GM21619 (cell line): ENCODE measurements at regions not wholly inside any gene's neighbourhood (a gene's known extent, or its start where the extent isn't known, plus 50 kb on each side); places are given as distances from the start of the nearest gene placed in this dataset.

Experiments
- ATAC-seq: cut with Tn5 transposase; IDR thresholded peaks from one replicate; pipeline ENCODE4 v1.9.1; 2021; ENCODE audit not compliant: unreplicated experiment

DNA sequence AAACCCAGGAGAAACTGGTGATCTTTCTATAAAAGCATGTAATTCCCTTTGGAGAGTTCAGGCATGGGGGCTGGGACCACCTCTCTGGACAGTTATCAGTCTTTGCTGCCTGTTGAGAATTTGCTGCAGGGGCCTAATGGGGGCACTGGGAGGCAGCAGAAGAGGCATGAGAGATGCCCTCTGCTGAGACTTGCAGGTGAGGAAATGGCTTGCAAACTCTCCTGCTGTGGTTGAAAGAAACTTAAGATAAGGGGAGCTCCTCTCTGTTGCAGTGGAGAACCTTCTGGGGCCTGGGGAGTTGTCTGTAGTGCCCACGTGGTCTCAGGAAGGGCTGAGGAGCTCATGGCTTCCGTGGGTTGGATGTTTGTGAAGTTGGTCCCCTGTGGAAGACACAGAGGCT, 301.1 kb upstream of the FOXF1 start:
- no peak for ATAC-seq

DNA sequence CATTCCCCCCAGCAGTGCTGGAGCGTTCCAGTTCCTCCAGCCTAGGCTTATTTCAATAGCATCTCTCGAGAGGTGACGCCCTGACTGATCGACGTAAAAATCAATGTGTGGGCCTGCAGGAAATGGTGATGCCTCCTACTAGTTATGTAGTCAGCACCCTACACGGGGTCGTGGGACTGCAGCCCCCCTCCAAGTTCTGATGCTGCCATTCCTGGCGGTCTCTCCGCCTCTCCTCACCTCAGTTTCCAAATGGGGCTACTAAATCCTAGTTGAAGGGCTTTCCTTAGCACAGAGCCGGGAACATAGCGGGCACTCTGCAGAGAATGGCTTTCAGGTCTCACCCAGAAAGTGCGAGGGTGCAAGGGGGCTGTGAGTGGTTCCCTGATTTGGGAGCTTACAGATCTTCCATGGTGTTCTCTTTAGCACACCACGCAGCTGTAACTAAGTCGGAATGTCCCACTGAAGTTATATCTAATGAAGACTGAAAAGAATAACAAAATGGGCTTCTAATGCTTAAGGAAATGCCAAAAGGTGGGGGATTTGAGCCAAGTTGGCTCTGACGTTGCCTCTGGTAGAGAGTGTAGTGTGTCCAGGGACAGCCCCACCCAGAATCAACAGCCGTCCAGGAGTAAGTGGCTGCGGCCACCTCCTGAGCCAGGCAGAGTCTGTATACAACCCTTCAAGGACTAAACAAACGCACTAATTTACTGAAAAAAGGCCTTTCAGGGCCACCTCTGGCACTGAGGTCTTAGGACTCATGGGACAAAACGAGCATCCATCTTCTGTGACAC, 299.7 kb upstream of the FOXF1 start:
- no peak for ATAC-seq

- no peak for ATAC-seq
These were observed 299.1 kb upstream of the FOXF1 start for GRCh38 chr16:86211265-86211664.

DNA sequence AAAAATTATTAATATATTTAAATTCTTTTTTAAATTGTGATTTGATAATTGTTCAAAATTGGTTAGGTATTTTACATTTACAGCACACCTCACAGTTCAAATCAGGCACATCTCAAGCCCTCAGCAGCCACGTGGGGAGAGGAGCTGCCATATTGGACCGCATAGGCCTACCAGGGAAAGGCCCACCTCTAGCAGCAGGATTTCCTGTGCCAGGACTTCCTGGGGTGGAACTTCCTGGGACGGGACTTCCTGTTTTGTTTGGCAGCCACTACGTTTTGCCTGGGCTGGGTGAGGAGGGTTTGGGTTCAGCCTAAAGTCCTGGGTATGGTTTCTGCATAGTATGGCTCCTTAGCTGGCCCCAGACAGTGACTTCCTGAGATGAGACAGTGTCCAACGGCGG, 298.5 kb upstream of the FOXF1 start:
- no peak for ATAC-seq

- no peak for ATAC-seq
These were observed 297.5 kb upstream of the FOXF1 start for GRCh38 chr16:86212706-86213436.

- no peak for ATAC-seq
These were observed 296.7 kb upstream of the FOXF1 start for GRCh38 chr16:86213437-86214205.

- no peak for ATAC-seq
These were observed 295.7 kb upstream of the FOXF1 start for GRCh38 chr16:86214326-86215232.

DNA sequence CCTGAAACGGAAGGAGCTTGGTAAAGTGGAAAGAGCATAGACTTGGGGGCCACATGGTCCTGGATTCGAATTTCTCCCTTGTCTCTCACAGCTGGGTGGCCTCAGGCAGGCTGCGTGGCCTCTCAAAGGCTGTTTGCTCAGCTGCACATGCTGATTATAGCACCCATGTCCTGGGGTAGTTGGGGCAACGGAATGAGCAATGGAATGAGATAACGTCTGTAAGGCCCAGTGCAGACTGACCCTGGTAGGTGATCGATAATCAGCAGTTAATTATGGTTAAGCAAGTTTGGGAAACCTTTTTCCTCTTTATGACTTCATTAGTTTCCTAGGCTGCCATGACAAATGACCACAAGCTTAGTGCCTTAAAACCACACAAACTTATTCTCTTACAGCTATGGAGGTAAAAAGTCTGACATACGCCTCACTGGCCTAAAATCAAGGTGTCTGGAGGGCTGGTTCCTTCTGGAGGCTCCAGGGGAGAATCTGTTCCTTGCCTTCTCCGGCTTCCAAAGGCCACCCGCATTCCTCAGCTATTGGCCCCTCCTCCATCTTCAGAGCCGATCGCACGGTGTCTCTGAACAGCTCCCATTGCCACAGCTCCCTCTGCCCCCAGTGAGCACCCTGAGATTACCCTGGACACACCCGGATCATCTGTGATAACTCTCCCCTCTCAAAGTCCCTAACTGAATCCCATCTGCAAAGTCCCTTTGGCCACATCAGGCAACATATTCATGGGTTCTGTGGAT, 294.9 kb upstream of the FOXF1 start:
- no peak for ATAC-seq

GRCh38 chr16:86215979-86216585, 294.2 kb upstream of the FOXF1 start:
- ATAC-seq: no peak

GRCh38 chr16:86216591-86216990, 293.7 kb upstream of the FOXF1 start:
- ATAC-seq: no peak

DNA sequence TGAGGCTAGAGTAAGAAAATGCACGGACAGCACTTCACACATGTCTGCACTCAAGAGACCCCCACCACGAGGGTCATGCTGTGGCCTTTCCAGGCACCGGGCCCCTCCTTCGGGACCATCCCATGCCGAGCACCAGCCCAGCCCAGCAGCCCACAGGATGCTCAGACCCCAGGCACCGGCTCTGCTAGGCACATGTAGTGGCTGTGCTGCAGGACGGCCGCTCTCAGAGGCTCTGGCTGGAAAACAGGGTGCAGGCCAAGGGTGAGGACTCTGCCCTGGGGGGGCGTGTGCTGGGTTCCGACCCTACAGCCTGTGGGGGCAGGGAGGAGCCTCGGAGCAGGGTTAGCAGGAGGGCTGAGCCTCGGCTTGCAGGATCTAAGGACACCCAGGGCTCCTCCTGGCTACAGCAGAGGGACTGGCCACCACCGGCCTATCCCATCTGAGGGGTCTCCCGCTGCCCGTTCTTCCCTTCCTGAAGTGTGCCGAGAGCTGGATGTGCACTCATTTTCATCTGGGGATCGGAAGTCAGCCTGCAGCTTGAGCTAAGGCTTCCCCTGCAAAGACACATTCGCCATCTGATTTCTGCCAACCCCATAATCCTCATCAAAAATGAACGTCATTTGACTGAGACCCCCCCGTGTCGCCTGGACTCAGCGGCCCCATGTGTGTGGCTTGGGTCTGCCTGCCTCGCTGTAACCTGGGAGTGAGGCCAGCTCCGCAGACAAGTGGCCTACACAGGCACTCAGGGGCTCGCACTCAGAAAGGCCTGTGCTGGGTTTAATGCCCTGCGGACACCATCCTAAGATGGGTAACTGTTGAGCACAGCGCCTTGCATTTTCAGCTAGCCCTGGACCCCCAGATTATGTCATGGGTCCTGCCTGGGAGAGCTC, 293.1 kb upstream of the FOXF1 start:
- no peak for ATAC-seq

- ATAC-seq: no peak
These were observed 292.4 kb upstream of the FOXF1 start for GRCh38 chr16:86217891-86218270.

GRCh38 chr16:86218479-86219170, 291.7 kb upstream of the FOXF1 start:
- no peak for ATAC-seq

- ATAC-seq: no peak
These were observed 290.5 kb upstream of the FOXF1 start for GRCh38 chr16:86219655-86220445.

DNA sequence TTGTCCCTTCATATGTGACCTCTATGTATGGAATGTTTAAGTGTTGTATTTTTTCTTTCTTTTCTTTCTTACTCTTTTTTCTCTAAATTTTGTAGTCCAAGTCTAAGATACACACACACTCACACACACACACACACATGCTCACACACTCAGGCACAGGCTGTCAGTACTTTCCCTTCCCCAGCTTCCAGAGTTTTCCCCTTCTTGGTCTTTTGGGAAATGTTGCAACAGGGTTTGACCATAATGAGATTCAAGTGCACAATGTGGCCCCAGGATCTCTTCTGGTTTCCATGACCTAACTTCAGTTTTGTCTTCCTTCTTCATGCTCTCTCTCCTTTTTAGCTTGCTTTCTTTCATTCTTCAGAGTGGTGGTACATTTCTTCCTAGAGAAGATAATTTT, 289.8 kb upstream of the FOXF1 start:
- no peak for ATAC-seq

DNA sequence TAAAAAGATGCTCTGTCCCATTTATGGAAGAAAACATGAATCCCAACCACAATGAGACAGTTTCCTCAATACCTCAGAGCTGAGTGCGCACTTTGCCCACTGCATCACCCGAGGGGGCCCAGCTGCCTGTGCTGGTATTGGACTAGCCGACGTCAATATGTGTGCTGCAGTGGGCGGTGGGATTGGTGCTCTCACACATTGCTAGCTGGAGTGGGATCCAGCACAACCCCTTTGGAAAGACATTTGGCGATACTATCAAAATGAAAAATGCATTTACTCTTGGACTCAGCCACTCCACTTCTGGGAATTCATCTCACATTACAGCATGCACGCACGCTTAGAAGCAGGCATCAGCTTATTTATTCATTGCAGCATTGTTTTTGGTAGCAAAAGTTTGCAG, 289.2 kb upstream of the FOXF1 start:
- no peak for ATAC-seq

DNA sequence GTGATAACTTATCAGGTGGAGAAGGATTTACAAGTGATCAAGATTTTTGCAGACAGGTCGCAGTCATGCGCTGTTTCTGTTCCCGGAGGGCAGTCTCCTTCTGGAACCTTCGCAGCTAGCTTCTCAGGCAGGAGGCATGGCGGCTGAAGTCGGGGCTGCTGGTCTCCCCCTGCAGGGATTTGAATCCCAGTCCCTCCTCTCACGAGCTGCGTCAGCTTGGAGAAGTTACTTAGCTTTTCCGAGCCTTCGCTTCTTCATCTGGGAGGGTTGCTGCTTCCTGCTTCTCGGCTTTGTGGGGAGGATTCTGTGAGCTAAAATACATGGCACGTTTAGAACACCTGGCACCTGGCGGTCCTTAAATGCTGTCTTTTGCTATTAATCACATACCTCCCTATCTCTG, 287.8 kb upstream of the FOXF1 start:
- ATAC-seq: no peak
